OCI-LY7 (cell line): ENCODE measurements at regions not wholly inside any gene's neighbourhood (a gene's known extent, or its start where the extent isn't known, plus 50 kb on each side); places are given as distances from the start of the nearest gene placed in this dataset.

ENCODE experiments used
- BruUV-seq: library from RNA; stranded (reverse); fragments of 400-500 nt; replicated peaks from 2 replicates; lab custom pipeline; 2021; lab: Mats Ljungman, UMichigan
- CTCF ChIA-PET: fragments of 300-600 bp; sonication (Branson Sonifier 250); formaldehyde crosslinking; loops from one replicate; lab custom pipeline; 2022; ENCODE audit warnings: antibody characterized with exemption; ENCODE audit not compliant: unreplicated experiment; lab: Charles Lee
- POLR2A ChIA-PET: fragments of 300-600 bp; sonication (Branson Sonifier 250); formaldehyde crosslinking; loops from one replicate; lab custom pipeline; 2022; ENCODE audit warnings: antibody characterized with exemption; lab: Charles Lee
- DNase-seq: peaks from one replicate; pipeline ENCODE4 v3.0.0-alpha.2; 2015; ENCODE audit warnings: low spot score
- H2AFZ ChIP-seq: fragments of 200-600 bp; sonication (generic), shearing (Covaris generic); 2 replicates; pipeline ENCODE4 v1.6.1; 2014; ENCODE audit warnings: mild to moderate bottlenecking, antibody characterized with exemption, low read length, moderate library complexity
- H3K27ac ChIP-seq: fragments of 200-600 bp; sonication (generic); 2 replicates; pipeline ENCODE4 v1.5.1; 2014; ENCODE audit warnings: mixed run types, low read depth, mild to moderate bottlenecking, moderate library complexity, low read length, inconsistent platforms; ENCODE audit not compliant: poor library complexity, severe bottlenecking
- H3K36me3 ChIP-seq: fragments of 200-600 bp; sonication (generic); 2 replicates; pipeline ENCODE4 v1.6.1; 2014; ENCODE audit warnings: mild to moderate bottlenecking, antibody characterized with exemption, low read length, moderate library complexity, mixed read lengths; ENCODE audit not compliant: insufficient read depth
- H3K4me1 ChIP-seq: fragments of 200-600 bp; sonication (generic); 2 replicates; pipeline ENCODE4 v1.5.1; 2014; ENCODE audit warnings: mild to moderate bottlenecking, low read length; ENCODE audit not compliant: insufficient read depth, poor library complexity, severe bottlenecking
- H3K4me2 ChIP-seq: fragments of 200-600 bp; sonication (generic); 2 replicates; pipeline ENCODE4 v1.6.1; 2014; ENCODE audit warnings: mild to moderate bottlenecking, low read length
- H3K4me3 ChIP-seq: fragments of 200-600 bp; sonication (generic); 2 replicates; pipeline ENCODE4 v1.5.1; 2014; ENCODE audit warnings: mild to moderate bottlenecking, low read depth, low read length; ENCODE audit not compliant: poor library complexity, severe bottlenecking
- H3K79me2 ChIP-seq: fragments of 200-600 bp; sonication (generic); 2 replicates; pipeline ENCODE4 v1.6.1; 2016; ENCODE audit warnings: low read depth, mild to moderate bottlenecking, low read length, moderate library complexity, mixed read lengths; ENCODE audit not compliant: insufficient read depth
- H3K9me2 ChIP-seq: fragments of 200-600 bp; sonication (generic); 2 replicates; pipeline ENCODE4 v1.6.1; 2016; ENCODE audit warnings: mild to moderate bottlenecking, low read length, mixed read lengths; ENCODE audit not compliant: insufficient read depth
- H3K9me3 ChIP-seq: fragments of 200-600 bp; sonication (generic); 2 replicates; pipeline ENCODE4 v1.6.1; 2014; ENCODE audit warnings: mild to moderate bottlenecking, mixed run types, low read length, mixed read lengths
- H4K20me1 ChIP-seq: fragments of 200-600 bp; sonication (generic); 2 replicates; pipeline ENCODE4 v1.6.1; 2014; ENCODE audit warnings: mild to moderate bottlenecking, antibody characterized with exemption, low read length, moderate library complexity, mixed read lengths; ENCODE audit not compliant: insufficient read depth
- EZH2phosphoT487 ChIP-seq: fragments of 200-600 bp; sonication (generic); IDR thresholded peaks from 2 replicates; pipeline ENCODE4 v1.6.1; 2018; ENCODE audit warnings: low read depth, borderline replicate concordance, mild to moderate bottlenecking, mixed run types, antibody characterized with exemption, low read length, moderate library complexity, mixed read lengths
- intact Hi-C: fragments of 100-400 bp; cut with micrococcal nuclease; formaldehyde crosslinking; loops from one replicate; pipeline ENCODE4 v1.10.0; 2022; ENCODE audit not compliant: unreplicated experiment
- TF ChIP-seq, protein P1 (sequence below): fragments of 200-600 bp; sonication (generic); conservative IDR thresholded peaks from 2 replicates; pipeline ENCODE4 v1.5.1; 2014; ENCODE audit warnings: mild to moderate bottlenecking, antibody characterized with exemption, low read length, moderate library complexity, mixed read lengths

GRCh38 chr10:64115471-64115870 lies 594.3 kb downstream of the REEP3 start:
- no peaks in the 10 kb centered on the region for H3K9me2 ChIP-seq
- CTCF ChIA-PET = no interaction called here
- no peaks in the 10 kb centered on the region for H3K36me3 ChIP-seq
- H4K20me1 ChIP-seq = no peaks in the 10 kb centered on the region
- no peak for DNase-seq
- no peak overlapping the region for H3K4me2 ChIP-seq
- BruUV-seq = no TSS peak
- TF ChIP-seq, protein P1, sequence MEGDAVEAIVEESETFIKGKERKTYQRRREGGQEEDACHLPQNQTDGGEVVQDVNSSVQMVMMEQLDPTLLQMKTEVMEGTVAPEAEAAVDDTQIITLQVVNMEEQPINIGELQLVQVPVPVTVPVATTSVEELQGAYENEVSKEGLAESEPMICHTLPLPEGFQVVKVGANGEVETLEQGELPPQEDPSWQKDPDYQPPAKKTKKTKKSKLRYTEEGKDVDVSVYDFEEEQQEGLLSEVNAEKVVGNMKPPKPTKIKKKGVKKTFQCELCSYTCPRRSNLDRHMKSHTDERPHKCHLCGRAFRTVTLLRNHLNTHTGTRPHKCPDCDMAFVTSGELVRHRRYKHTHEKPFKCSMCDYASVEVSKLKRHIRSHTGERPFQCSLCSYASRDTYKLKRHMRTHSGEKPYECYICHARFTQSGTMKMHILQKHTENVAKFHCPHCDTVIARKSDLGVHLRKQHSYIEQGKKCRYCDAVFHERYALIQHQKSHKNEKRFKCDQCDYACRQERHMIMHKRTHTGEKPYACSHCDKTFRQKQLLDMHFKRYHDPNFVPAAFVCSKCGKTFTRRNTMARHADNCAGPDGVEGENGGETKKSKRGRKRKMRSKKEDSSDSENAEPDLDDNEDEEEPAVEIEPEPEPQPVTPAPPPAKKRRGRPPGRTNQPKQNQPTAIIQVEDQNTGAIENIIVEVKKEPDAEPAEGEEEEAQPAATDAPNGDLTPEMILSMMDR = no peak
- no peak for TF ChIP-seq EZH2phosphoT487
- no peak overlapping the region for H3K27ac ChIP-seq
- no peaks in the 10 kb centered on the region for H3K79me2 ChIP-seq
- H2AFZ ChIP-seq = no peak overlapping the region
- no peaks in the 10 kb centered on the region for H3K9me3 ChIP-seq
- POLR2A ChIA-PET = no interaction called here
- no peak overlapping the region for H3K4me3 ChIP-seq
- H3K4me1 ChIP-seq = no peaks in the 10 kb centered on the region
- intact Hi-C loops = no loop called here

DNA sequence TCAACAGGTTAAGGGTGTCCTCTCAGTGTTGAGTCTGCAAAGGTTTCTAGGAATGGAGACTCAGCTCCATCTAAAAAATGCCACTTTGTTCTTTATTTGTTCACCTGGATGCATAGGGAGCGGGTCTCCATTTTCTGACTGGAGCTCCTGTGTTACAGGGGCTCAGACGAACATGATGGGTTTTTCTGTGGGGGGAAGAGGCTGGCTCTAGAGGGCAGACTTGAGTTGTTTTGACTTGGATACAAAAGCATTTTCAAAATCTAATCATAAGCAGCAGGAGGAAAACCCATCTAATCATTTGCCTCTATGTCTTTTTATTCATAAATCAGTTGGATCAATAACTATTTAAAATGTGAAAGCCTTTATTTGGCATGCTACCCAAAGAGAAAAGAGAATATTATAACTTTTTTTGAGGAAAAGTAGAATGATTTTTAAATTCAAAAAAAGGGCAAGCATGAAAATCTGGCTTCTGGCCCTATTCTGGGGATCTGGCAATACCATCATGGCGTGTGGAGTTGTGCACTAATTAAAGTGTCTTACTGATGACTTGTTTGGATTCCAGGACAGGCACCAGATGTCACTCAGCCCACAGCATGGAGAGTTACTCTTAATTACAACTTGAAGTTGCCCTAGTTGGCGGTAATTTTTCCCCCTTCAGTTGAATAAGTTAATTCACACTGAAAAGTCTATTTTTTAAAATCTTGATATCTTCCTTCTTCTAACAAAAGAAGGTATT lies 594.9 kb downstream of the REEP3 start:
- Histone ChIP-seq H3K4me3 (no peak overlapping the region), H3K36me3 (no peaks in the 10 kb centered on the region), H3K4me2 (no peak overlapping the region), H3K79me2 (no peaks in the 10 kb centered on the region), H2AFZ (no peak overlapping the region), H3K4me1 (no peaks in the 10 kb centered on the region), H3K9me2 (no peaks in the 10 kb centered on the region), H3K27ac (no peak overlapping the region), H3K9me3 (no peaks in the 10 kb centered on the region), H4K20me1 (no peaks in the 10 kb centered on the region)
- CTCF ChIA-PET = no interaction called here
- POLR2A ChIA-PET = no interaction called here
- peak; percentile 4 for DNase-seq
- TF ChIP-seq EZH2phosphoT487 = no peak
- TF ChIP-seq, protein P1 = peak; percentile 74
- intact Hi-C loops = no loop called here
- no TSS peak for BruUV-seq

- intact Hi-C loops = no loop called here
- Histone ChIP-seq H3K4me1 (no peaks in the 10 kb centered on the region), H3K9me3 (no peaks in the 10 kb centered on the region), H3K79me2 (no peaks in the 10 kb centered on the region), H3K36me3 (no peaks in the 10 kb centered on the region), H3K4me3 (no peak overlapping the region), H3K4me2 (no peak overlapping the region), H4K20me1 (no peaks in the 10 kb centered on the region), H3K27ac (no peak overlapping the region), H3K9me2 (no peaks in the 10 kb centered on the region), H2AFZ (no peak overlapping the region)
- no TSS peak for BruUV-seq
- ChIA-PET CTCF (no interaction called here), POLR2A (no interaction called here)
- DNase-seq = no peak
- TF ChIP-seq, protein P1 = no peak
- no peak for TF ChIP-seq EZH2phosphoT487
Measured at GRCh38 chr10:64116707-64117106, 595.5 kb downstream of the REEP3 start.
